ENCODE measurements at regions not wholly inside any gene's neighbourhood (a gene's known extent, or its start where the extent isn't known, plus 50 kb on each side); places are given as distances from the start of the nearest gene placed in this dataset.

DNA sequence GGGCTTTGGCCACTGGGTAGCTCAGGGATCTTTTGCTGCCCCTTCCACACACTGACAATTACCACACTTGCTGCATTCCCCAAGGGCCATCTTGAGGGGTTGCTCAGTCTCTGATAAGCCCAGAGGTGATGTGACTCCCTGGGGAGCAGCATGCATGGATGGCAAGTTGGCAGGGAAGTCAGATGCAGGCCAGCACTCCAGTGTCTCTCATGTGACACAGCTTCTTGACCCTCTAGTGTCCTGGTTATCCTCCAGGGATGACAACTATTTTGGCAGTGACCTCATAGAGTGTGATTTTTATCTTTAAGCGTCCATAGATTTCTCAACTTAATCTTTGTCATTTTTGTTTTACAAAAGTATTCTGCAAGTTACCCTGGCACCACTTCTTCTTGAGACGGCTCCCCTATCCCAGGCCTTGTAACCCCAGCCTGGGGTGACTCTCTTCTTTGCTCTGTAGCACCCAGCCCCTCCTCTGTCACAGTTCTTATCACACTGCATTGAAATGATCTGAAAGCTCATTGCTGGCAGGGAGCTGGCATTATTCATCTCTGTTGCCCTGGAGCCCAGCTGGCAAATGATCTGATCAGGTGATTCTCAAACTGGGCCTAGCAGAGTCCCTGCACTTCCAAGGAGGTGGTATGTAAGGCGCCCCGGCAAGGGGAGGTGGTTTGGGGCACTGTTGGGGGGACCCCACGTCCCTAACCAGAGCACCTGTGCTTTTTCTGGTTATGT is 72.6 kb downstream of the TENT5C start:
- DNase-seq, result no peak

GRCh38 chr1:117679299-117679698 is 73.5 kb downstream of the TENT5C start:
- DNase-seq, result no peak

- DNase-seq, result no peak
Measured at GRCh38 chr1:117679868-117680267, 74.0 kb downstream of the TENT5C start.

- DNase-seq, result no peak
Measured at GRCh38 chr1:117680316-117681002, 74.6 kb downstream of the TENT5C start.

GRCh38 chr1:117681093-117681900 is 75.4 kb downstream of the TENT5C start:
- no peak for DNase-seq

GRCh38 chr1:117681901-117682250 is 76.0 kb downstream of the TENT5C start:
- no peak for DNase-seq

GRCh38 chr1:117682372-117682771 is 76.5 kb downstream of the TENT5C start:
- DNase-seq, result no peak

GRCh38 chr1:117683571-117684285 is 77.9 kb downstream of the TENT5C start:
- DNase-seq, result no peak

DNA sequence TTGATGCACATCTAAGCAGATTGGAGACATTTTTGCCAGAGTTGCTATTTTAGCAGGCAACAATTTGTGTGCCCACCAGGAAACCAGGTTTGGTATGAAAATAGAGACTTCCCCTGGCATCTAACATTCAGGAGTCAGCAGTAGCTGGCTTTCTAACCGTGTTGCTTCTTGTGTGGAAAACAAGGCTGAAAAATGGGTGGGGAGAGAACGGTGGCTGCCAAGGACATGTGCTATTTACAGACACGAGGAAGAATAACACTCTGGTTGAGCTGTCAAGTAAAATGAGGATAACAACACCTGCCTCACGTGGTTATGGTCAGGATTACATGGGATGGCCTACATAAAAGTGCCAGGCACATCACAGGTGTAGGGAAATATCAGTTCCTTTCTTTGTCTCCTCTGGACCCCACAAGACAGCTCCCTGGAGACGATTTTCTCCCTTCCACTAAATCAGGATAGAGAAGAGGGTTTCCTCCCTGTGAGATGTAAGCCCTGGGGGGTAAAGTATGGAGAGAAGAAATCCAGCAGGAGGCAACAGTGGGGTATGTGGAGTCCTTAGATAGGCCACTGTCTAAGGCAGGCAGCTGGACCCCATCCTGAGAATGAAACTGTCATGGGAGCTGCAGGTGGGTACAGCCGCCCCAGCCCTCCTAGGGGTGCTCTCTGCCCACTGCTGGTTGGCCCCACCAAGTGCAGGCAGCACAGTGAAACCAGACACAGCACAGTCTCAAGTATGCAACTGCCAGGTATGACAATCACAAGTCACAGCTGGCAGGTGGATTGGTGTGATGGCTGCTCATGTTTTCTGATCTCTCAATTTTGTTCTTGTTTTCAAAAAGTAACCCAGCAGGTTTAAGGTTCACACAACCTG is 80.3 kb downstream of the TENT5C start:
- no peak for DNase-seq

GRCh38 chr1:117686907-117687306 is 81.1 kb downstream of the TENT5C start:
- DNase-seq, result no peak

GRCh38 chr1:117689997-117690625 is 84.3 kb downstream of the TENT5C start:
- DNase-seq, result no peak

DNA sequence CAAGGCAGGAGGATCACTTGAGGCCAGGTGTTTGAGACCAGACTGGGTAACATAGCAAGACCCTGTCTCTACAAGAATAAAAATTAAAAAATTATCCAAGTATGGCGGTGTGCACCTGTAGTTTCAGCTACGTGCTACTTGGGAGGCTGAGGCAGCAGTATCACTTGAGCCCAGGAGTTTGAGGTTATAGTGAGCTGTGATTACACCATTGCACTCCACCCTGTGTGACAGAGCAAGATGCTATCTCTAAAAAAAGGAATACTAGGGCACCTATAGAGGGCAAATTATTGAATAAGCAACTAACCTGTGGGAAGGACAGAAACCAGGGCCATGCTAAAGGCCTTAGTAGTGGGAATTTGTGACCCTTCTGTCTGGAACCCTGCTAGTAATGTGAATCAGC is 86.1 kb downstream of the TENT5C start:
- no peak for DNase-seq

- no peak for DNase-seq
Measured at GRCh38 chr1:117694543-117694942, 88.7 kb downstream of the TENT5C start.

DNA sequence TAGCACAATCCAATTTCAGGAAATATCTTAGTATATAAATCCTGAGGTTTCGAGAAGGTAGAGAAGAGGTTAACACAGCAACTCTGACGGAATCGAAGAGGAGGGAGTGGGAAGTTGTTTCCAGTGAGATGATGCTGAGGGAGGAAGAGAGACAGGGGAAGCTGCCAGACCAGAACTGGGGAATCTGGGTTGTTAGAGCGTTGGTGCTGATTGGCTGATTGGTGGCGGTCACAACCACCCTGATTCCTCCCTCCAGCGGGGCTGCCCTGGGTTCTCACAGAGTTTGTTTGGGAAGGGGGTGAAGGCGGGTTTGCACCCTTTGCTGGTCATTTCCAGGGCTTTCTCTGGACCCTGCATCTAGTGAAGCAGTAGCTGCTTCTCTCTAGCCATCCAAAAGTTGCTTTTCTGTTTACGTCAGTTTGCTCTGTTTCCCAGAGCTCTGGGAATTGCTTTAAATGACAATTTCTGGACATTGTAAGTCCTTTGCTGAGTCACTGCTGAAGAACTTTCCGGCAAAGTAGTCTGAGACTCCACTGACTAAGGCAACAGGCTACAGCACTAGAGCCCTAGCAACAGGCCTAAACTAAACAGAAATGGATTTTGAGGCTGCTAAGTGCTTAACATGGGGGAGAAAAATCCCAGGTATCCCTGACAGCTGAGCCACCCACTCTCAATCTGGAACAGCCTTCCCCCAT is 90.1 kb downstream of the TENT5C start:
- DNase-seq, result no peak

DNA sequence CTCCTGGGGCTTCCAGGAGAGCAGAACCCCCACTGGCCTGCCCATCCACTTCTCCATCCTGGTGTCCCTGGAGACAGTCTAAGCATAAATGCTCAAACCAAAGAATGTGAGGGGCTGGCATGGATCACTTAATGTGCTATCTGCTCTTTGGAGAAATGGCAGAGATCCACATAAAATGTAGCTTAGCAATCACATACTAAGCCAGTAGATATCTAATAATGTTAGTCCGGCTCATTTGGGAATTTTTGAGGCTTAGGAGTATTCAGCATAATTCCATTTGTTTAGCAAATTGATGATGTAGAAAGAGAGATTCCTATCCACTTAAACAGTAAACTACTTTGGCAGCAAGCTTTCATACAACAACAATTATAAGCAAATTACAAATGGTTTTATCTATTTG is 90.7 kb downstream of the TENT5C start:
- no peak for DNase-seq

DNA sequence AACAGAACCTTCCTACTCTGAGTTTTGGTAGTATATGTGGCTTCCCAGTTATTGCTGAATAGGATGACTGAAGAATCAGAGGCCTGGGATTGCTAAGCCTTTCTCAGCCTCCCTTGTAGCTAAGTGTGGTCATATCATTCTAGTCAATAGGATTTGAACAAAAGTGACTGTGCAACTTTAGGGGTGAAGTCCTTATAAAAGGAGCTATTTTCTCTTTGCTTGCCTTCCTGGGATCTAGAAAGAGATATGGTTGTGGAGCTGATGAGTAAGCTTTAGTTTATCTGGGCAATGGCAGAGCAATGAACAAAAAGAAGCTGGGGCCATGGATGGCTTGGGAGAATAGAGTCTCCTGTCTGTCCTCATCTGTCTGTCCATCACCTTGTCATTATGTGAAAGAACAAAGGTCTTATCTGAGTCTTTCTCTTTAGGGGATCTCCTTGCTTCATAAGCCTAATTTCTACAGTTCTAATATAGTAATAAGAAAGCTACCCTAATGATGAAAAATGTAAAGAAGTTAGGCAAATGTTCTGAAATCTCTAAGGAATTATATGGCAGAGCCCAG is 91.5 kb downstream of the TENT5C start:
- DNase-seq, result no peak

GRCh38 chr1:117698398-117699160 is 92.7 kb downstream of the TENT5C start:
- DNase-seq, result no peak

DNA sequence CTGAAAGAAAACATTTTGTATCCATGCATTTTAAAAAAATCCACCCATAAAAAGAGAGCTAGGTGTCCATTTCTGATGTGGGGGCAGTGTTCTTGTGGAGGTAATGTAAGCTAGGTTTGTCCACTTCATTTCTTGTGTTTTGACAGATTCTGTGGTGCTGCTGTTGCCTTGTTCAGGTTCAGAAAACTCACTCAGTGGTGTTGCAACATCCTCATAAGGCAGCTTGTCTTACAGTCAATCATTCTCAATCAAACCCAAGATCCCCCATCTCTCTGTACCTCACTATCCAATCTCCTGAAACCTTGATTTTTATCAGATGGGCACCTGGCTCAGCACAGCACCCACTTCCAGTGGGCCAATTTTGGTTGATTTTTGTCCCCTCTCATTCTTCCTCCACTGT is 94.1 kb downstream of the TENT5C start:
- no peak for DNase-seq

DNA sequence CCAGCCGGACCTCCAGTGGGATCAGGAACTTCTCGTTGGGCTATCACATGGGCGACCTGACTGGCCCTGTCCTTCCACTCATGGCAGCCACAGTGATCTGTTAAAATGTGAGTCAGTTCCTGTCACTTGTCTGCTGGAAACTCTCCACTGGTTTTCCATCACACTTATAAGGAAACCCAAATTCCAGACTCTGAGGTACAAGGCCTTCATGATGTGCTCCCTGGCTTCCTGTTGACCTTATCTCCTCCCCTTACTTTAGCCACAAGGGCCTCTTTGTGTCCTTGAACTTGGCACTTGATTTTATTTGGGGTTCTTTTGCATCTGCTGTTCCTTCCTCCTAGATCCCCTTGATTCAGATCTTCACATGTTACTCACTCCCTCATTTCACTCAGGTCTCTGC is 96.8 kb downstream of the TENT5C start:
- no peak for DNase-seq

- no peak for DNase-seq
Measured at GRCh38 chr1:117707371-117707770, 101.5 kb downstream of the TENT5C start.
